ENCODE measurements at regions not wholly inside any gene's neighbourhood (a gene's known extent, or its start where the extent isn't known, plus 50 kb on each side); places are given as distances from the start of the nearest gene placed in this dataset.

GRCh38 chr3:72186400-72186855 lies 401.5 kb upstream of the PROK2 start:
- Histone ChIP-seq H3K27me3 (ENCODE audit: low read depth) (no peaks in the 10 kb centered on the region), H3K36me3 (no peaks in the 10 kb centered on the region), H3K9me3 (no peaks in the 10 kb centered on the region), H3K4me3 (no peak overlapping the region), H3K4me1 (no peaks in the 10 kb centered on the region), H3K27ac (no peak overlapping the region)
- intact Hi-C loops (cut with DNase I) = no loop called here
- TF ChIP-seq CTCF (IDR thresholded peaks at IDR 0.05) = no peak
- no peak for ATAC-seq
- no peak for DNase-seq

GRCh38 chr3:72185549-72186399 lies 400.8 kb upstream of the PROK2 start:
- Histone ChIP-seq H3K9me3 (no peaks in the 10 kb centered on the region), H3K27me3 (ENCODE audit: low read depth) (no peaks in the 10 kb centered on the region), H3K36me3 (no peaks in the 10 kb centered on the region), H3K27ac (no peak overlapping the region), H3K4me1 (no peaks in the 10 kb centered on the region), H3K4me3 (no peak overlapping the region)
- intact Hi-C loops (cut with DNase I) = no loop called here
- TF ChIP-seq CTCF (IDR thresholded peaks at IDR 0.05) = no peak
- DNase-seq (no peak), ATAC-seq (peak in 1 of 2 donors; percentile 16)

- H3K27me3 ChIP-seq (ENCODE audit: low read depth) = no peaks in the 10 kb centered on the region
- H3K27ac ChIP-seq = no peak overlapping the region
- no peak for TF ChIP-seq CTCF (IDR thresholded peaks at IDR 0.05)
- no peak for DNase-seq
- intact Hi-C loops (cut with DNase I) = no loop called here
- H3K4me3 ChIP-seq = no peak overlapping the region
- no peak for ATAC-seq
- no peaks in the 10 kb centered on the region for H3K9me3 ChIP-seq
- no peaks in the 10 kb centered on the region for H3K4me1 ChIP-seq
- no peaks in the 10 kb centered on the region for H3K36me3 ChIP-seq
Measured at GRCh38 chr3:72183489-72183888, 398.5 kb upstream of the PROK2 start.

- ATAC-seq = no peak
- no peak for TF ChIP-seq CTCF (IDR thresholded peaks at IDR 0.05)
- no peaks in the 10 kb centered on the region for H3K27me3 ChIP-seq (ENCODE audit: low read depth)
Measured at GRCh38 chr3:72182206-72182605, 397.3 kb upstream of the PROK2 start.

GRCh38 chr3:72181251-72181650 lies 396.3 kb upstream of the PROK2 start:
- DNase-seq = no peak
- H3K4me3 ChIP-seq = no peak overlapping the region
- TF ChIP-seq CTCF (IDR thresholded peaks at IDR 0.05) = no peak
- H3K36me3 ChIP-seq = no peaks in the 10 kb centered on the region
- H3K27ac ChIP-seq = no peak overlapping the region
- peaks cover 18% of the 10 kb centered on the region for H3K4me1 ChIP-seq
- intact Hi-C loops (cut with DNase I) = no loop called here
- H3K9me3 ChIP-seq = no peaks in the 10 kb centered on the region
- ATAC-seq = no peak
- H3K27me3 ChIP-seq (ENCODE audit: low read depth) = no peaks in the 10 kb centered on the region

More at GRCh38 chr3:72182206-72182605, 397.3 kb upstream of the PROK2 start:
- no peak for DNase-seq
- Histone ChIP-seq H3K36me3 (no peaks in the 10 kb centered on the region), H3K4me1 (peaks cover 8% of the 10 kb centered on the region), H3K9me3 (no peaks in the 10 kb centered on the region), H3K27ac (no peak overlapping the region), H3K4me3 (no peak overlapping the region)
- intact Hi-C loops (cut with DNase I) = no loop called here
